HUES6 (cell line): ENCODE measurements at regions not wholly inside any gene's neighbourhood (a gene's known extent, or its start where the extent isn't known, plus 50 kb on each side); places are given as distances from the start of the nearest gene placed in this dataset.
"Not testable (repeated sequence)": the region's sequence is repeated elsewhere in the genome, so short reads cannot be mapped to it uniquely, and the experiment has no call there.

Experiments used
- H3K27ac ChIP-seq: 2 replicates; pipeline ENCODE4 v1.7.0; 2013; ENCODE audit warnings: low read depth, mild to moderate bottlenecking, low read length, inconsistent platforms
- H3K27me3 ChIP-seq: 2 replicates; pipeline ENCODE4 v1.6.1; 2013; ENCODE audit warnings: low read length; ENCODE audit not compliant: control insufficient read depth, insufficient read depth
- H3K36me3 ChIP-seq: 2 replicates; pipeline ENCODE4 v1.6.1; 2013; ENCODE audit warnings: low read length; ENCODE audit not compliant: control insufficient read depth, insufficient read depth
- H3K4me1 ChIP-seq: 2 replicates; pipeline ENCODE4 v1.6.1; 2013; ENCODE audit warnings: low read length; ENCODE audit not compliant: control insufficient read depth, insufficient read depth
- H3K4me3 ChIP-seq: 2 replicates; pipeline ENCODE4 v1.5.1; 2013; ENCODE audit warnings: low read depth, low read length
- H3K9ac ChIP-seq: one replicate; pipeline ENCODE4 v1.6.1; 2013; ENCODE audit warnings: mild to moderate bottlenecking, low read length
- H3K9me3 ChIP-seq: 2 replicates; pipeline ENCODE4 v1.6.1; 2013; ENCODE audit warnings: low read depth, low read length; ENCODE audit not compliant: control insufficient read depth, insufficient read depth

DNA sequence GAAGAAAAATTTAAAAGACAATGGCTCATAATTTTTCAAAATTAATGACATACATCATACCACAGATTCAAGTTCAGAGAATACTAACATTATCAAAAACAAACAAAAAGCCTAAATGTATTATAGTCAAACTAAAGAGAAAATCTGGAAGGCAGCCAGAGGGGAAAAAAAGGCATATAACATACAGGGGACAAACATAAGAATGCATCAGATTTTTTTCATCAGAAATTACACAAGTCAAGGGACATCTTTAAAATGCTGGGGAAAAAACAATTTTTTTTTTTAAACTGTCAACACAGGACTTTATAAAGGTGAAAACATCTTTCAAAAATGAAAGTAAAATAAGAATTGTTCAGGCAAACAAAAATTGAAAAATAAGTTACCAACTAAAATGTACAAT lies 478.4 kb upstream of the PLXNA2 start:
- Histone ChIP-seq H3K9ac (no peak overlapping the region), H3K36me3 (no peaks in the 10 kb centered on the region), H3K27me3 (no peaks in the 10 kb centered on the region), H3K9me3 (peaks cover 25% of the 10 kb centered on the region), H3K27ac (no peak overlapping the region), H3K4me3 (no peak overlapping the region), H3K4me1 (no peaks in the 10 kb centered on the region)

- no peak overlapping the region for H3K27ac ChIP-seq
- H3K4me3 ChIP-seq, result no peak overlapping the region
- H3K9ac ChIP-seq, result no peak overlapping the region
- H3K4me1 ChIP-seq, result no peaks in the 10 kb centered on the region
- no peaks in the 10 kb centered on the region for H3K36me3 ChIP-seq
- no peaks in the 10 kb centered on the region for H3K27me3 ChIP-seq
- H3K9me3 ChIP-seq, result peaks cover 25% of the 10 kb centered on the region
These were observed 479.9 kb upstream of the PLXNA2 start for GRCh38 chr1:208724079-208724478.

- Histone ChIP-seq H3K9ac (no peak overlapping the region), H3K36me3 (no peaks in the 10 kb centered on the region), H3K4me3 (no peak overlapping the region), H3K27ac (no peak overlapping the region), H3K4me1 (0 out of 2 replicates have a peak, but pooled peaks cover 5% of the 10 kb centered on the region), H3K9me3 (peaks cover 5% of the 10 kb centered on the region; the same call in 1 of the 2 replicates), H3K27me3 (no peaks in the 10 kb centered on the region)
These were observed 484.6 kb upstream of the PLXNA2 start for GRCh38 chr1:208728815-208729214.

GRCh38 chr1:208731981-208732821 lies 488.0 kb upstream of the PLXNA2 start:
- H3K27ac ChIP-seq, result no peak overlapping the region
- no peak overlapping the region for H3K4me3 ChIP-seq
- 0 out of 2 replicates have a peak, but pooled peaks cover 5% of the 10 kb centered on the region for H3K4me1 ChIP-seq
- H3K36me3 ChIP-seq, result no peaks in the 10 kb centered on the region
- no peaks in the 10 kb centered on the region for H3K9me3 ChIP-seq
- H3K27me3 ChIP-seq, result no peaks in the 10 kb centered on the region
- no peak overlapping the region for H3K9ac ChIP-seq

- H3K36me3 ChIP-seq, result no peaks in the 10 kb centered on the region
These were observed 493.0 kb upstream of the PLXNA2 start for GRCh38 chr1:208737161-208737560.

DNA sequence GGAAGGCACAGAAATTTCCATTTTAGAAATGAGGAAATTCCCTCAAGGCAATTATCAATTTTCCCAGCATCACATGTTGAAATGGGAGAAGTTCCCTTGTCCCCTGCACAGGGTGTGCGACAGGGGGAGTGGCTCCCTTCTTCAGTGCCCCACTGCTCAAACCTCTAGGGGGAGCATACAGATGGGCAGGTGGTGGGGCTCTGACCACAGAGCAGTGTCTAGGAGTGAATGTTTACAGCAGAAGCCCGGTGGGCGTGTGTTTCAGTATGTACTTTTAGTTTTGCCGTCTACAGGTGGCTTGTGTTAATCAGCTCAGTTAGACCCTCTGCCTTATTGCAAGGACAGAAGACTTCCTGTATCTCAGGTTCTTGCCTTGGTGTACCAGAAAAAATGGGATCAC lies 493.7 kb upstream of the PLXNA2 start:
- no peaks in the 10 kb centered on the region for H3K36me3 ChIP-seq
- H3K4me3 ChIP-seq, result no peak overlapping the region
- H3K9ac ChIP-seq, result no peak overlapping the region
- H3K4me1 ChIP-seq, result no peaks in the 10 kb centered on the region
- H3K27ac ChIP-seq, result no peak overlapping the region
- no peaks in the 10 kb centered on the region for H3K27me3 ChIP-seq
- no peaks in the 10 kb centered on the region for H3K9me3 ChIP-seq

More at GRCh38 chr1:208737161-208737560, 493.0 kb upstream of the PLXNA2 start:
- Histone ChIP-seq H3K9ac (no peak overlapping the region), H3K27ac (no peak overlapping the region), H3K9me3 (no peaks in the 10 kb centered on the region), H3K27me3 (no peaks in the 10 kb centered on the region), H3K4me3 (no peak overlapping the region), H3K4me1 (0 out of 2 replicates have a peak, but pooled peaks cover 3% of the 10 kb centered on the region)

DNA sequence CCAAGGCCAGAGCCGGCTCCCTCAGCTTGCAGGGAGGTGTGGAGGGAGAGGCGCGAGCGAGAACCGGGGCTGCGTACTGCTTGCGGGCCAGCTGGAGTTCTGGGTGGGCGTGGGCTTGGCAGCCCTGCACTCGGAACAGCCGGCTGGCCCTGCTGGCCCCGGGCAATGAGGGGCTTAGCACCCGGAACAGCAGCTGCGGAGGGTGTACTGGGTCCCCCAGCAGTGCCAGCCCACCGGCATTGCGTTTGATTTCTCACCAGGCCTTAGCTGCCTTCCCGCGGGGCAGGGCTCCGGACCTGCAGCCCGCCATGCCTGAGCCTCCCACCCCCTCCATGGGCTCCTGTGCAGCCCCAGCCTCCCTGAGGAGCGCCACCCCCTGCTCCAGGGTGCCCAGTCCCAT lies 495.5 kb upstream of the PLXNA2 start:
- H3K9ac ChIP-seq, H3K27ac ChIP-seq, H3K27me3 ChIP-seq, H3K36me3 ChIP-seq, H3K4me1 ChIP-seq, H3K9me3 ChIP-seq, H3K4me3 ChIP-seq: not testable (repeated sequence)

GRCh38 chr1:208741296-208741695 lies 497.1 kb upstream of the PLXNA2 start:
- Histone ChIP-seq H3K27me3 (no peaks in the 10 kb centered on the region), H3K9me3 (no peaks in the 10 kb centered on the region), H3K27ac (no peak overlapping the region), H3K36me3 (no peaks in the 10 kb centered on the region), H3K4me1 (no peaks in the 10 kb centered on the region), H3K9ac (no peak overlapping the region), H3K4me3 (no peak overlapping the region)

DNA sequence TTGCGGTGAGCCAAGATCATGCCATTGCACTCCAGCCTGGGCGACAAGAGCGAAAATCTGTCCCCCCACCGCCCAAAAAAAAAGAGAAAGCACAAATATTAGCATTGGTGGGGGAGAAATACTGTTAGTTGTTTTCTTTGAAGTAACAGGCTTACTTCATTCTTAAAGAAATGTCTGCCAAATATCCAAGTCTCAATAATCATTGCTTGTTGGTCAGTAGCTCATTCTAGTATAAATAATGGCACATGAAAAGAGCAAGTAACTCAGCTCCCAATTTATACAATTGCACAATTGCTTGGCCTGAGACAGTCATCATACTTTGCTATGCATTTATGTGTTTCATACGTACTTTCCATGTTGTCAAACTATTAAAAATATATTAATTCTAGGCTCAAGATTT lies 499.2 kb upstream of the PLXNA2 start:
- H3K9ac ChIP-seq, result no peak overlapping the region
- no peaks in the 10 kb centered on the region for H3K4me1 ChIP-seq
- no peaks in the 10 kb centered on the region for H3K27me3 ChIP-seq
- no peaks in the 10 kb centered on the region for H3K36me3 ChIP-seq
- H3K4me3 ChIP-seq, result no peak overlapping the region
- H3K9me3 ChIP-seq, result no peaks in the 10 kb centered on the region
- no peak overlapping the region for H3K27ac ChIP-seq

DNA sequence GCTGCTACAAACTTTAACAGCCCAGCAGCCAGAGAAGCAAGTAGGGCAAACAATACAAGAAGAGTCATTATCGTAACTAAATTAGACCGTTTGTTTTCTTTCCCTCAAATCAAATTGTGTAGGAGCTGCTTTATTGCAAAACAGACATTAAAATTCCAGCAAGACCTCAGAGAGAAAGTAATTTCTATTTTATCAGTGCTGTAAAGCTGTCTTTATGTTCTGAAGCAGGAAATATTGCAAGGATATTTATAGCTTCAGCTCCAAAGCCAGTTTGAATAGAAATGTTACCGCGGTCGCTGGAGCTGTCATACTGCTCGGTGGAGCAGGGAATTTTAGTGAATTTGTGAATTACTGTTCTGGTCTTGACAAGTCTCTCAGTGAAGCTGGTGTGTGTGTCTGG lies 503.8 kb upstream of the PLXNA2 start:
- H3K9ac ChIP-seq, result no peak overlapping the region

GRCh38 chr1:208748387-208749165 lies 504.4 kb upstream of the PLXNA2 start:
- no peaks in the 10 kb centered on the region for H3K27me3 ChIP-seq
- no peaks in the 10 kb centered on the region for H3K9me3 ChIP-seq
- H3K4me1 ChIP-seq, result no peaks in the 10 kb centered on the region
- no peak overlapping the region for H3K27ac ChIP-seq
- H3K9ac ChIP-seq, result no peak overlapping the region
- H3K36me3 ChIP-seq, result no peaks in the 10 kb centered on the region
- no peak overlapping the region for H3K4me3 ChIP-seq

More for the DNA sequence above, 503.8 kb upstream of the PLXNA2 start:
- no peaks in the 10 kb centered on the region for H3K27me3 ChIP-seq
- H3K9me3 ChIP-seq, result no peaks in the 10 kb centered on the region
- H3K36me3 ChIP-seq, result no peaks in the 10 kb centered on the region
- H3K4me3 ChIP-seq, result no peak overlapping the region
- H3K27ac ChIP-seq, result no peak overlapping the region
- H3K4me1 ChIP-seq, result no peaks in the 10 kb centered on the region
